HCEC 1CT (cell line): ENCODE measurements at regions not wholly inside any gene's neighbourhood (a gene's known extent, or its start where the extent isn't known, plus 50 kb on each side); places are given as distances from the start of the nearest gene placed in this dataset.

Experiments used
- DNase-seq: peaks from one replicate; pipeline ENCODE4 v3.0.0-alpha.2; 2017

GRCh38 chr10:78375854-78376785, 342.5 kb downstream of the RPS24 start:
- no peak for DNase-seq

GRCh38 chr10:78377356-78377755, 343.7 kb downstream of the RPS24 start:
- DNase-seq: no peak

DNA sequence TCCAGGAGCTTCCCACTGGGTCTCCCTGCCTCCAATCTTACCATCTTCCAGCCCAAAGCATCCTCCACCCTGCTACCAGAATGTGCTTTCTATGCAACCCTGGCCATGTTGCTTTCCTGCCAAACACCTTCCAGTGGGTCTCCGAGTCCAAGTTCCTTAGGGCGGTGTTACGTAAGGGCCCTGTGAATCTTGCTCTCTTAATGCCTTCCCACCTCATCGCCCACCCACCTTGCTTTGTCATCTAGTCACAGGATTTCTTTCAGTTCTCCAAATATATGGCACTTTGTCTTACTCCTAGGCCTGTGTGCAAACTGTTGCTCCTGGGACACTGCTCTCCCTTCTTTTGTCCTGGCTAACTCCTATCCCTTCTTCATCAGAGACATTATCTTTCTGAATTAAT, 344.5 kb downstream of the RPS24 start:
- DNase-seq: no peak

DNA sequence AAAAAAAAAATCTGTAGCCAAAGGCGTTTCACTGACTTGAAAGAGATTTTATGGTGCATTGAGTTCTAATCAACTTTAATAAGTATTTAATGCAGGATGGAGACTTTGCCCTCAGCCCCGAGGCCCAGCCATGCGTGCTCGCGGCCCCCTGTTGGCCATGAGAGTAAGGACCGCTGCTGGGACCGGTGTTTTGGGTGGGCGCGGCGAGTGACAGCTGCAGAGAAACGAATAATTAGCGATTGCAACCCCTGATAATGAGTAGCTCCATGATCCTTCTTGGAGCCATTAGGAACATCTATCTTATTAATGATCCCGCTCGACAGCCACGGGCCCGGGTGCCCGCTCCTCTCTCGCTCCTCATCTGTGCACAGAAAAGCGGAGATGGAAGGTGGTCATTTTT, 347.4 kb downstream of the RPS24 start:
- DNase-seq: no peak

GRCh38 chr10:78382047-78382446, 348.4 kb downstream of the RPS24 start:
- DNase-seq: no peak

DNA sequence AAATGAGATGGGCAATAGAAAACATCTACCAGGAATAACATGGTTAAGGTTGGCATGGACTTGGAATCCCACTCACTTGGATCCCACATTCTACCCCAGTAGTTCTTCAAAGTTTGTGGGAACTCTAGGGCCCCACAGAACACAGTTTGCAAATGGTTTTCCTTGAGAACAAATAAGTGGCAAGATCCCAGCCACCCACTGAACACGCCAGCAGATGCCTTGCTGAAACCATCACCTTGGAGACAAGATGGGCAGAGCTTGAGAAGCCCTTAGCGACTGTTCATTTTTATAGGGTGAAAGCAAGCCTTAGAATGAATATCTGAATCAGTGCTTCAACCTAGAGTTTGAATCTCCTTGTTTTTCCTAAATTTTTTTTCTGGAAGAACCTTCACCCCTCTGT, 349.1 kb downstream of the RPS24 start:
- DNase-seq: no peak

GRCh38 chr10:78383378-78384048, 349.9 kb downstream of the RPS24 start:
- DNase-seq: no peak

GRCh38 chr10:78384049-78384431, 350.4 kb downstream of the RPS24 start:
- no peak for DNase-seq

DNA sequence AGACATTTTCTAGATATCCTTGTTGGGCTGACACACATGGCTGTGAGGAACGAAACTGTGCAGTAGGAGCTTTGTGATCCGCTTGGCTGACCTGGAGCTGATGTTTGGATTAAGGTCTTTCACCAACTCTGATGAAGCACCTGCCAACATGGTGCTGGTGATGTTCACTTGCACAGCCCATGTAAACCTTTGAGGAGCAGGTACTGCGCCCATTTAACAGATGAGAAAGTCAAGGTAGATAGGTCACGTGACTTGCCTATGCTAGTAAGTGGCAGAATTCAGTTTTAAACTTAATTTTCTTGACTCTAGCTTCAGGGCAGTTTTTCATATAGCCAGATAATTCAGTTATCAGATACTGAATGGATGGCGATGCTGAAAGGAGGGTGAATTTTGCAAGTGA, 351.9 kb downstream of the RPS24 start:
- DNase-seq: no peak

DNA sequence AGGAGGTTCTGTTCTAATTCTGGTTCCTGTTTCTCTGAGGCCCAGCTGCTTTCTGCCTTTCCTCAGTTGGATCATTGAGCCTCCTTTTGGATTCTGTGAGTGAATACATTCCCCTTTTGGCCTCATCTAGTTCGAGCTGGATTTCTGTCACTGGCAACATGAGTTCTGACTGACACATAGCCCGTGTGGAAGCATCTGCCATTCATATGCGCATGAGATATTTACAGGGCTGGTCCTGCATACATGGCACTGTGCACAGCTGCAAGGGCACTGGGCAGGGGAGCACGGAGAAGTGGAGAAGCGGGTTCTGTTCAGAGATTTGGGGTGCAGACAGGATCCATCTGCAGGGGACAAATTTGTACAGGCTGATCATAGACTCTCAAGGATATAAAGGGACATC, 352.8 kb downstream of the RPS24 start:
- DNase-seq: no peak

- DNase-seq: no peak
These were observed 354.8 kb downstream of the RPS24 start for GRCh38 chr10:78388331-78389050.

DNA sequence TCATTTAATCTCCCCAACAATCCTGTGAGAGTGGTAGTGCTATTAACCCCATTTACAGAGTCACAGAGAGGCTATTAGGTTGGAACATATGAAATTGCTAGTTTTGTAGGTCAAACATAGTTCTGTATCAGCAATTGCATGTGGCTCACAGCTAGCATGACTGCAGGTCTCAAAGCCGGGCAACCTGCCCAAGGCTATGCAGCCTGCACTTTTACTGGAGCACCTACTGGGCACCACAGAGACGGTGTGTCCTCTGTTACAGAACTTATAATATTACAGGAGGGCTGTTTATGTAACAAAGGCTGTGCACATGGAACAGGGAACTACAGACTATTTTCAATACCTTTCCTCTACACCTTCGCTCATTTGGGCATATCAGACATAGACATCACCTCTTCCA, 355.8 kb downstream of the RPS24 start:
- DNase-seq: no peak

DNA sequence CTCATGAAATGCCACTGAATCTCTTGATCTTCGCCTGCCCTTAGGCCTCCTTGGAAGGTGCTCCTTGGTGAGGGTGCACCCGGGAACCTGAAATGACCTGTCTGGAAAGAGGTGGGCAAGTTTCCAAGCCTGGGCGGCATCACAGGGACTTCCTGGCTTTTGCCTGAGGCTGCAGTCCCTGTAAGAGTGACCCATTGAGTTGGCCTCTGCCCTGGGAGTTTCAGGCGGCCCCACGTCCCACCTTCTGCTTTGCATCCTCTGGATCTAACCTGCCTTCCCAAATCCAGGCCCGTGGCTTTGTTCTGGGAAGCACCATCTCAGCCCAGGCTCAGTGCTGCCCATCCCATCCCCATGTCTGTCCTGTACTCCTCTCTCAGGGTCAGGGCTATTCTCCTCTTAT, 356.4 kb downstream of the RPS24 start:
- DNase-seq: no peak

GRCh38 chr10:78390817-78391216, 357.2 kb downstream of the RPS24 start:
- DNase-seq: no peak

GRCh38 chr10:78391585-78391984, 357.9 kb downstream of the RPS24 start:
- no peak for DNase-seq

GRCh38 chr10:78392197-78392596, 358.5 kb downstream of the RPS24 start:
- DNase-seq: no peak

- no peak for DNase-seq
These were observed 359.4 kb downstream of the RPS24 start for GRCh38 chr10:78393094-78393493.

DNA sequence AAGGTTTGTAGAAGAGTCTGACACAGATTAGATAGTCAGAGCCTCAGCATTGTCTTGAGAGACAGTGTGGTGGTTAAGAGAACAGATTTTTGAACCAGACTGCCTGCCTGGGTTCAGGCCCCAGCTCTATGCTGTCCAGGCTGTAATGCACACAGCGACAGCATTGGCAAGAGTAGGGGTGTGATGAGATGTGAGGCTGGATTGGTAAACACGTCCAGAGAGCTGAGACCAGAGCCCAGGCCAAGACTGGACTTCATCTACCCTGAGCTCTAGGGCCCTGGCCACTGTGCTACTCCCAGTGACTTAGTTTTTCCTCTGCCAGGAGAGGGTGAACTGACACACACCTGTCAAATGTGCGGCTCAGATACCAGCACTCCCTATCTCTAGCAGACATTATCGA, 360.4 kb downstream of the RPS24 start:
- DNase-seq: no peak

GRCh38 chr10:78395162-78395561, 361.5 kb downstream of the RPS24 start:
- DNase-seq: no peak

DNA sequence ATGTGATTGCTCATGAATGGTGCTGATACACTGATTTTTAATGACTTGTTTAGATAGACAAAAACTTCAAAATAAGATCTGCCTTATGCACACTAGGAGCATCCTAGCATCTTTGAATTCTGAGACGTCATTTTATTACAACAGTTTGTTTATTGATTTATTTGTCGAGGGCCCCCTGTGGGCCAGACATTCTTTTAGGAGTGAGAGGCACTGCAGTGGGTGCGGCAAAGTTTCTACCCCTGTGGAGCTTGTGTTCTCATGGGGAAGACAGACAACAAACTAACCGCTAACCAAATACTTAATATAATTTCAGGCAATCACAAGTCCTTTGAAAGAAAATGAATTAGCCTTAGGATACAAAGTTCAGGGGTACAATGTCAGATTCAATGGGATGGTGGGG, 363.1 kb downstream of the RPS24 start:
- DNase-seq: no peak

GRCh38 chr10:78397786-78398185, 364.1 kb downstream of the RPS24 start:
- no peak for DNase-seq

DNA sequence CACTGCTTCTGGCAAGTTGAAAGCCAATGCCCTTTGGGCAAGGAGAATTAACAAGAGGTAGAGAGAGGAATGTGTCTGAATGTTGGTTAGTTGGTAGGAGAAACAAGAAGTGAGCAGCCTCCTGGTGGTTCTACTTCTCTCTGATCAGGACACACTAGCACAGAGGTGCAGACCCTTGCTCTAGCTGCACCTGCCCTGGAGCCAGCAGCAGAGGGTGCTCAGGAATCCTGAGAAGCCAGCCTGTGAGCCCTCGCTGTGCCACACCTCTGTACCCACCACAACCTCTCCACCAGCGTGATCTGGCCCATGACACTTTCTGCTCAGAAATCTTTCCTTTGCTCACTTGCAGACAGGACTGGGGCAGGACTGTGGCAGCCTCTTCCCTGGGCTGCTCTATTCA, 364.7 kb downstream of the RPS24 start:
- no peak for DNase-seq

DNA sequence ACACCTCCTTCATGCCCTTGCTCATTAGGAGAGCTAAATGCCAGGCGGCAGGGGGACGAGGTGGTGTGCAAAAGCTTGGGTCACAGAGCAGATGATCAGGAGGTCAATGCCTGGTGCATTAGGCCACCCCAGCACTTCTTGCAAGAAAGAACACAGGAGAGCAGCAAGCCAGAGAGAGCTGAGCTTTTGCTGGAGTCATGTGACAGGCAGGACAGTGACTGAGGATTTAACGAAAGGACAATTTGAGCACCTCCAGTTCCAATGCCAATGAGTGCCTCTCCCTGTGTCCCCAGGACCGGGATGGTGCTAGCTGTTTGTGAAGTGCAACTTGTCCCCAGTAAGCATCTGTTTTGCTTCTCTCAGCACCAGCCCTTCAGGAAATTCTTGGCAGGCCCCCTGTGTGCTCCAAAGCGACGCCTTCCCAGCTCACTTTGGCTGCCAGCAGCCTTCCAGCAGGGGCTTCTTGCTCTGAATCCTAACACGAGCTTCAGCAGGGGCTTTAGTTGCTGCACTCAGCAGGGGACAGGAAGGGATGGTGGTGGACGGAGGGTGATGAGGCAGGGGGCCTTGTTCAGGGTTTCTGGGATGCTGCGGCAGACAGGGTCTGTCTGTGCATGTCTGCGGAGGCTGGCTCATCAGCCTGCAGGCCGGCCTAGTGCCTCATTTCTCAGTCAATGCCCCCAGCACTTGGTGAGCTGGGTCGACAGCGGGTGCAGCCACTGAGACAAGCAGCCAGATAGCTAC, 368.1 kb downstream of the RPS24 start:
- DNase-seq: no peak
